Inflammatory macrophage (primary cell): ENCODE measurements at regions not wholly inside any gene's neighbourhood (a gene's known extent, or its start where the extent isn't known, plus 50 kb on each side); places are given as distances from the start of the nearest gene placed in this dataset.

Experiments used
- DNase-seq, 2 donors: peaks; one replicate each; pipeline ENCODE4 v3.0.0-alpha.2; 2020 to 2022

DNA sequence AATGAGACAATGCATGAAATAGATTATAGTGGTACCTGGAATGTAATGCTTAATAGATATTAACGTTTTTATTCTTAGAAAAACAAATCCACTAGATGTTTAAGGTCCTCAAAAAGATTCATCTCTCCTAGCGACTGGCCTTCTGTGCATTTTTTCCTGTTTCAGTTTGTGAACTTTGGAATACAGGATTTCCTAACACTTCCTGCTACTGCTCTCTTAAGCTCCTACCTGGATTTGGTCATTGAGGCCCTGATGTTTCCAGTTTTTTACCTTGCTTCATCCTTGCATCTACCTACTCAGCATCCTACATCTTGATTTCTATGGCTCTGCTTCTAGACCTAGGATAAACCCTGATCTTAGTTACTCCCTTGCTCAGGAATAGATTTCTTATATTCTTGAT is 188.4 kb downstream of the ABCC12 start:
- no peak for DNase-seq

DNA sequence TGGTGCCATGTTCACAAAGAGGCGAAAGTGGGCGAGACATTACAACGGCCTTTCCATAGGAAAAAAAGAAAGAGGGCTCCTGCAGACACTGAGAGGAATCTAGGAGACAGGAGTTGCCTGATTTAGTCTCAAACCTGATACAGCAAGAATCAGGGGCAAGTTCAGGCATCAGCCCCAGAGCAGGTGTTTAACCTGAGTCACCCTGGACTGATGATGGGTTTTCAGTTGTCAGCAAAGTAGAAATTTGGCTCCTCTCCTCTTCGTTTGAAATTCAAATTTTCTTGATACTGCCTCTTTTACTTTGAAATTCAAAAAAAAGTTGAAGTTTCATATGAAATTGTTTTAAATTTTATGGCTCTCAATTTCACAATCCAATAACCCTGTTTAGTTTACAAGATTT is 189.5 kb downstream of the ABCC12 start:
- no peak for DNase-seq

DNA sequence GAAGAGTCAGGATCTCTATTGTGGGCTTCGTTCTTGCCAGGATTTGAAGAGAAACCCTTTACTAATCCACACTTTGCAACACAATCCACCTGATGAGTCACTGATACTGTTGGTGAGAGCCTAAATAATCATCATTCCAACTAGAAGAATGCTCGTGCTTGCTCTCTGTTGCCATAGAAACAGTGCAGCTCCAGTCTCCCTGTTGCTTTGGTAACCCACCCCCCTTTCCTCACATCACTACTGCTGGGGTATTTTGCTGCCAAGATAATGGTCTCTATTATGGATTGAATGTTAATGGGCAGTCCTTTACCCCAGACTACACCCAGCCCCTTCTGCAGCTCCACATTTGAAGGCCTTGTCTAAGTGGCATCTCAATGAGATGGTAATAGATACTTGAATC is 190.4 kb downstream of the ABCC12 start:
- DNase-seq, result no peak

- no peak for DNase-seq
These were observed 197.1 kb downstream of the ABCC12 start for GRCh38 chr16:47958726-47959125.

DNA sequence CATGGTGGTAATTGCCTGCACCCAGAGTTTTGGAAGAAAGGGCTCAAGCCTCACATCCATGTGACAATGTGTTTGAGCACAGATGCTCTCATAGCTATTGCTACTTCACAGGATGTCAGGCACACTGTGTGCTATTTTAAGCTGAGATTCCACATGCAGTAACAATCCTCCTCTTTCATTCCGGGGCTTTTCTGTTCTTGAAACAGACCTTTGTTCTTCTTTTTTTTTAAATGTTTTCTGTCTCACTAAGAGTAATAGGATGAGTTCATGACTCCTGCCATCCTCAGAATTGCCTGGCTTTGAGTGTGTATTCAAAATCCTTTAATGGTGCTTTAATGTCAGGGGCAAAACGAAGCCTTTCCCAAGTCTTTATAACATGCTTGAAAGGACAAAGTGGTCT is 198.9 kb downstream of the ABCC12 start:
- DNase-seq, result no peak

DNA sequence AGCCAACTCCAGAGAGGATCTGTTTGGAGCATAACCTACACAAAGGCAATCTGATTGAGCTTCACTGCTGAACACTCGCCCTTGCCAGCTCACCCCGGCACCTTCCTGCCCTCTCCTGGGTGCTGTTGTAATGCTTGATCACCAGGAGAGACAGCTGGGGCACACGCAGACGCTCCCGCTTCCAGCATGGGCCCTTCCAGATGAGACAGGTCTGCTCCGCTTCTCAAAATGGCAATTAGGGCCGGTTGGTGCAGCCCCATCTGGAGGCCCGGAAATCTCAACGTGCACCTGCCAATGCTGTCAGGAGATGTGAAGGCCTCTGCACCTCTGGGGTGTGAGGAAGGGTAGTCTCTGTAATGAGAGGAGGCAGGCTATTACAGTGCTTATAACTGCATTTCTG is 206.1 kb downstream of the ABCC12 start:
- no peak for DNase-seq

DNA sequence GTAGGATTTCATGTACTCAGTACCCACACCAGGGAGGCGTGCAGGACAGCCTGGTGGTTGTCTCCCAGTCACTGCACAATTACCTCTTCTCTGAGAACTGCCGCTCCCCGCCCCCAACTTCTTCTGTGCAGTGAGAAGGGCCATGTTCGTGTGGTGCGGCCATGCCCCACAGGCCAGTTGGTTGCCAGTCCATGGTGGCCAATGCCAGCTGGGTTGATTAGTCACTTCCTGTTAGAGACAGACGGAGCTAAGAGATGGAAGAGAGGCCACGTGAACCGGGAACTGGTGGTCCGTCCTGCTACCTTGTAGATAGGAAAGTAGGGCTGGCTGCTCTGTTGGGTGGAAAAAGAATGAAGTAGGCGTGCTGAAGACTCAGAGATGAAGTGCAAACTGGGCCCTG is 206.5 kb downstream of the ABCC12 start:
- DNase-seq, result no peak

DNA sequence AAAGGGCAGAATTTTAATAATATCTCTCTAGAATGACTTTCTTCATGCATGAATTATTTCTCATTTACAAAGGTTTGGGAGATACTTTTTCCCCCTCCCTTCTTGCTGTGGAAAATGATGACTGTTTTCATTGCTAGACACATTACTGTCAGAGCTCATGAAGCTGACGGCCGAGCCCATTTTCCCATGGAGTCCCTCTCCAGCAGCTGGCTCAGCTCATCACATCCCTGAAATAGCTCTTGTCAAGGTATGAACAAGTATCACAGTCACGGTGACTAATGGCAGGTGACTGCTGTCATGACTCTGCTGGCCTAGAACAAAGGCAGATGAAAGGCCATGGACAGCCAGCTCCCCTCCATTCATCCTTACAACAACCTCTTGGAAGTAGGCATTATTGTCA is 208.1 kb downstream of the ABCC12 start:
- DNase-seq, result no peak

GRCh38 chr16:47946092-47946491 is 209.7 kb downstream of the ABCC12 start:
- DNase-seq, result no peak

DNA sequence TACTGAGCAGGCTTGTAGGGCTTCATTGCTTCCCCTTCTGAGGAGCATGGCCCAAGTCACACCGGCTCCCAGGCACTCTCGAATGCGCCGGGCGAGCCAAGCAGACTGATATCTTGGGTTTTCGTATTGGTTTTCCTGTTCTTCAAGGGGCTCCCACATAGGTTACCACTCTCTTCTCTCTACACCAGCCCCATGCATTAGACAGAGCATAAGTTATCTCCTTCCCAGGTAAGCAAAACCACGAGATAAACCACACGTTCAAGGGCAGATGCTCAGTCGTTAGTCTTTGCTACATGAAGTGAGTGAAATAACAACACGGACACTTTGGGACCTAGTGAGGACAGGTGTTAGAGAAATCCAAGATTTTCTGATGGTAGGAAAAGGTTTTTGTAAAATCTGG is 211.2 kb downstream of the ABCC12 start:
- DNase-seq, result no peak

GRCh38 chr16:47943235-47943634 is 212.6 kb downstream of the ABCC12 start:
- no peak for DNase-seq

DNA sequence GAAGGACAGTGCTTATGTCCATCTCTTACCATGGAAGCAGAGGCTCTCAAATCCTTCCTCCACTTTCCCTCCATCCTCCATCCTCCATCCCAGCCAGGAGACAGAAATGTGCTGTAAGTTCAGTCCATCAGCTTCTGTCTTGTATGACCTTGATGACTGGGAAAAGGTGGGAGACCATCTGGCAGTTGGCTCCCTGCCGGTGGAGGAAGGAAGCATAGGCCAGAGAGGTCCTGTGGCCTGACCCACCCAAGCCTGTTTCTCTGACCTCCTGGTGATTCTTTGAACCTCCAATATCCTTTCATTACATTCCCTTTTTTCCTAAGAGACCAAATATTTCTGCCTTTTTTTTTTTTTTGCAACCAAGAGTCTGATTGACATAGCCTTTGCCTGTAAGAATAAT is 215.3 kb downstream of the ABCC12 start:
- DNase-seq, result no peak

- no peak for DNase-seq
These were observed 216.1 kb downstream of the ABCC12 start for GRCh38 chr16:47939680-47940079.

DNA sequence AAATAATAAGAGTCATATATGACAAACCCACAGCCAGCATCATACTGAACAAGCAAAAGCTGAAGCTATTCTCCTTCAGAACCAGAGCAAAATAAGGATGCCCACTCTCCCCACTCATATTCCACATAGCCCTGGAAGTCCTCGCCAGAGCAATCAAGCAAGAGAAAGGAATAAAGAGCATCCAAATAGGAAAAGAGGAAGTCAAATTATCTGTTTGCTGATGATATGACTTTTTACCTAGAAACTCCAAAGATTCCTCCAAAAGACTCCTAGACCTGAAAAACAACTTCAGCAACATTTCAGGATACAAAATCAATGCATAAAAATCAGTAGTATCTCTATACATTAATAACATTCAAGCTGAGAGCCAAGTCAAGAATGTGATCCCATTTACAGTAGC is 217.5 kb downstream of the ABCC12 start:
- DNase-seq, result no peak

DNA sequence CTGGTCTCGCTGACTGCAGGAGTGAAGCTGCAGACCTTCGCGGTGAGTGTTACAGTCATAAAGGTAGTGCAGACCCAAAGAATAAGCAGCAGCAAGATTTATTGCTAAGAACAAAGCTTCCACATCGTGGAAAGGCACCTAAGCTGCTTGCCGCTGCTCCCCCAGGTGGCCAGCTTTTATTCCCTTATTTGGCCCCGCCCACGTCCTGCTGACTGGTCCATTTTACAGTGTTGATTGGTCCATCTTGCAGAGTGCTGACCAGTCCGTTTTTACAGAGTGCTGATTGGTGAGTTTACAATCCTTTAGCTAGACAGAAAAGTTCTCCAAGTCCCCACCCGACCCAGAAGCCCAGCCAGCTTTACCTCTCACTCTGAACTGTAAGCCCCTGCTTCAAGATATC is 227.8 kb downstream of the ABCC12 start:
- no peak for DNase-seq

DNA sequence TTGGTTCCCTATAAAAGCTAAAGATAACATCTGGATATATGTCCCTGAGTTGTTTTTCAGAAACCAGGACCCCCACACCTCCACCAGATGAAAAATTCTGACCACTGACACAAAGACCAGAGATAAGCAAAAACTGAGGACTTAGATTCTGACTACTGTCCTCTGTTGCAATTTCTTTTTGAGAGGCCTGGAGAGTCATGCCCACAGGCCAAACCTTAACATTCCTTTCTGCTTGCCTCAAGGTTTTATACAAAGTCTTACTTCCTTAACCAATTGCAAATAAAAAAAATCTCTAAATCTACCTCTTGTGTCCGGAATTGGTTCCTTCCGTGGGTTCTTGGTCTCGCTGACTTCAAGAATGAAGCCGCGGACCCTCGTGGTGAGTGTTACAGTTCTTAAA is 228.5 kb downstream of the ABCC12 start:
- DNase-seq, result no peak

GRCh38 chr16:47925811-47926460 is 229.9 kb downstream of the ABCC12 start:
- no peak for DNase-seq

DNA sequence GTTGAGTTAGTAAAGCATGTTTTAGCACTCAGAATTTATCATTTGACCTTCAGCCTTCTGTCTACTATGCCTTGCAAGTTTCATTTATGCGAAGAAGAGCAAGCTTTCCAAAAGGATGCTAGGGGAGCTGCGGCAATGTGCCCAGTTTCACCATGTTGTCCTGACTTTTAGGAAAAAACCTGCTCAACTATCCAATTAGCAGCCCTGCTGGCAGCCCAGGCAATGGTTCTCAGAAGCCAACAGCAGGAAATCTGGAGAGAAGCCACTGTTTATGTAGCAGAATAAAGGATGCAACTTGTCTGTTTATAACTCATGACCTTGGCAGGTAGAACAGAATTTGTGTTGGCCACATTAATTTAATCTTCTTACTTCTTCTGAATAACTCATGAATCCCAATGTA is 230.8 kb downstream of the ABCC12 start:
- no peak for DNase-seq

GRCh38 chr16:47921535-47921934 is 234.3 kb downstream of the ABCC12 start:
- DNase-seq, result no peak

DNA sequence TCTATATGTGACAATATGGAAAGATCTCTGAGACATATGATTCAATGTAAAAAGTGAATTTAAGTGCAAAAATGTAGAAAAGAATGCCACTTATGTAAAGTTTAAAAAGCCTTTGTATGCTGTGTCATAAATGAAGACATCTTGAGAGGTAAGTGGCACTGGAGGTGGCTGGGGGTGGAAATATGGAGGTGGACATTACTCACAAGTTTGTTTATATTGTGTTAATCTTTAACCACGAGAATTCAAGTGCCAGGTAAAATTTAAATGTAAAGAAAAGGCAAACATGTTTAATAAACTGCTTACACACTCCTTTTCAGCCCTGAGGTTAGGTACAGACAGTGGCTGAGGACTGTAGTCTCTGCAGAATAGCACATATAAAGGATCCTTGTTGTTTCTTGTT is 235.1 kb downstream of the ABCC12 start:
- no peak for DNase-seq

GRCh38 chr16:47917118-47917517 is 238.7 kb downstream of the ABCC12 start:
- DNase-seq, result no peak

DNA sequence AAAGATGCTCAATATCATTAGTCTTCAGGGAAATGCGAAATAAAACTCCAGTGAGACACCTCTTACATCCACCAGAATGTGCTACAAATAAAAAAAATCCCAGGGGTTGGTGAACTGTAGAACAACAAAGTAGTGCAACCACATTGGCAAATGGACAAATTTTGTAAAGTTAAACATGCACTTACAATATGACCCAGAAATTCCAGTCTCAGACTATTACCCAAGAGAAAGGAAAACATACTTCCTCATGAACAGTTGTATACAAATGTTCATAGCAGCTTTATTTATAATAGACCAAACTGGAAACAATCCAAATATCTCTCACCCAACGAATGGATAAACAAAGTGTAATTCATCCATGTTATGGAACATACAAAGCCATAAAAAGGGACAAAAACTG is 239.5 kb downstream of the ABCC12 start:
- no peak for DNase-seq

- no peak for DNase-seq
These were observed 248.7 kb downstream of the ABCC12 start for GRCh38 chr16:47907109-47907508.

DNA sequence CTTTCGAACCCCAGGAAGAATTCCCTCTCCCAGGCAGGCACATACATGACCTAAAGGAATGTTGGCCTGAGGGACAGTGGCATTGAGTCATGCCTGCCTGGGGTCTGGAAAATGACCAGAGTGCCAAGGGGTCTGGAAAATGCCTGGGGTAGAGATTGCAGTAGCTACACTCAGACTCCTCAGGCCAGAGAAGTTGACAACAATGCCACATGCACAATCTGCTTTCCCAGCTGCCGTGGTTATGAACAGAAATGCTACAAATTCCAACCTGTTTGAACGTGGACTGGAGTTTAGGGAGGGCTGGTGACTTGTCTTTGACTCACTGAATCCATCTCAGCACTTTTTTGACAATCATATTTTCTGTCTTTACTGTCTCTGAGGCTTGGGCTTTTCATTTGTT is 250.0 kb downstream of the ABCC12 start:
- no peak for DNase-seq

DNA sequence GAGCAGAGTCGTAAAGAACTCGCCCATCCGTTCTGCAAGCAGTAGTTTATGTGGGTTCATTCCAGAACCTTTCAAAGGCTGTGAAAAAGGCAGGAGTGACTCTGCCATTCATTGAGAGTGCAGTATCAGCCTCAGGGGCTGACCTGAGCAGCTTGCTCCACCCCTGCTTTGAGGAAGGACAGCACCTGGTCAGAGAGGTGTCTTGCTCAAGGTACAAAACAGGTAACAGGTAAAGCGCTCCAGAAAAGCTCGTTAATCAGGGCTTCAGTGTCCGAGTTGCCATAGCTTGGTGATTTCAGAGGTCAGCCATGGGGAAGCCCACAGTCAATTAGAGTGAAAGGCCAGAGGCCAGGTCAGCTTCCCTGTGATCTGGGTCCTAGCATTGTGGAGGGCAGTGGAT is 251.1 kb downstream of the ABCC12 start:
- no peak for DNase-seq

GRCh38 chr16:47903470-47903869 is 252.3 kb downstream of the ABCC12 start:
- DNase-seq, result no peak
